IMR-90 (cell line): ENCODE measurements at regions not wholly inside any gene's neighbourhood (a gene's known extent, or its start where the extent isn't known, plus 50 kb on each side); places are given as distances from the start of the nearest gene placed in this dataset.

Experiments
- ATAC-seq: fragments of 200-7000 bp; cut with Tn5 transposase; 2 replicates; pipeline ENCODE4 v1.9.1; 2020; ENCODE audit warnings: low read depth, mild to moderate bottlenecking, moderate library complexity
- BruUV-seq: library from RNA; stranded (reverse); fragments of 400-500 nt; replicated peaks from 2 replicates; lab custom pipeline; 2021; lab: Mats Ljungman, UMichigan
- CTCF ChIA-PET: fragments of 300-600 bp; formaldehyde crosslinking; extraction: SDS; loops from one replicate; lab custom pipeline; 2021; ENCODE audit warnings: antibody characterized with exemption; lab: Yijun Ruan, JAX
- POLR2A ChIA-PET: fragments of 300-600 bp; sonication (Branson Sonifier 250); formaldehyde crosslinking; loops from one replicate; lab custom pipeline; 2022; ENCODE audit warnings: antibody characterized with exemption; ENCODE audit not compliant: unreplicated experiment; lab: Charles Lee
- DNase-seq: peaks from one replicate; pipeline ENCODE4 v3.0.0; 2013
- H2AFZ ChIP-seq: replicated peaks from 2 replicates; pipeline ENCODE3; 2013; ENCODE audit warnings: low read length, mild to moderate bottlenecking; ENCODE audit not compliant: poor library complexity
- H2AK5ac ChIP-seq: 2 replicates; pipeline ENCODE4 v1.6.1; 2013; ENCODE audit warnings: low read depth, low read length, inconsistent platforms
- H2AK9ac ChIP-seq: replicated peaks from 2 replicates; pipeline ENCODE3; 2013; ENCODE audit warnings: mild to moderate bottlenecking, low read depth, low read length, moderate library complexity; ENCODE audit not compliant: poor library complexity
- H2BK120ac ChIP-seq: 2 replicates; pipeline ENCODE4 v1.6.1; 2013; ENCODE audit warnings: low read depth, low read length, inconsistent platforms
- H2BK15ac ChIP-seq: 3 replicates; pipeline ENCODE4 v1.6.1; 2013; ENCODE audit warnings: low read depth, low read length, inconsistent platforms
- H2BK20ac ChIP-seq: 2 replicates; pipeline ENCODE4 v1.6.1; 2013; ENCODE audit warnings: low read depth, mild to moderate bottlenecking, inconsistent platforms, low read length, moderate library complexity
- H2BK5ac ChIP-seq: 2 replicates; pipeline ENCODE4 v1.6.1; 2013; ENCODE audit warnings: mild to moderate bottlenecking, low read depth, low read length, inconsistent platforms; ENCODE audit not compliant: poor library complexity, severe bottlenecking
- H3K14ac ChIP-seq: replicated peaks from 2 replicates; pipeline ENCODE4 v1.6.1; 2013; ENCODE audit warnings: low read depth, low read length, inconsistent platforms
- H3K18ac ChIP-seq: 2 replicates; pipeline ENCODE4 v1.6.1; 2013; ENCODE audit warnings: low read depth, low read length, control low read depth
- H3K23ac ChIP-seq: 2 replicates; pipeline ENCODE4 v1.6.1; 2013; ENCODE audit warnings: low read depth, low read length, inconsistent platforms
- H3K27ac ChIP-seq: 2 replicates; pipeline ENCODE4 v1.5.1; 2013; ENCODE audit warnings: mild to moderate bottlenecking, control low read depth, low read length; ENCODE audit not compliant: insufficient read depth
- H3K27me3 ChIP-seq: 2 replicates; pipeline ENCODE4 v1.6.1; 2013; ENCODE audit warnings: low read length; ENCODE audit not compliant: control insufficient read depth, insufficient read depth
- H3K36me3 ChIP-seq: 2 replicates; pipeline ENCODE4 v1.6.1; 2013; ENCODE audit warnings: low read length, mixed read lengths; ENCODE audit not compliant: control insufficient read depth, insufficient read depth
- H3K4ac ChIP-seq: 2 replicates; pipeline ENCODE4 v1.6.1; 2013; ENCODE audit warnings: low read depth, low read length, inconsistent platforms
- H3K4me1 ChIP-seq: 2 replicates; pipeline ENCODE4 v1.6.1; 2013; ENCODE audit warnings: low read length, mixed read lengths; ENCODE audit not compliant: control insufficient read depth, insufficient read depth
- H3K4me2 ChIP-seq: 2 replicates; pipeline ENCODE4 v1.6.1; 2013; ENCODE audit warnings: low read depth, mild to moderate bottlenecking, control low read depth, low read length, moderate library complexity
- H3K4me3 ChIP-seq: 2 replicates; pipeline ENCODE4 v1.5.1; 2013; ENCODE audit warnings: low read depth, mild to moderate bottlenecking, control low read depth, low read length, moderate library complexity; ENCODE audit not compliant: insufficient read depth
- H3K56ac ChIP-seq: 2 replicates; pipeline ENCODE4 v1.6.1; 2013; ENCODE audit warnings: low read length, inconsistent platforms; ENCODE audit not compliant: insufficient read depth; ENCODE audit errors: extremely low read depth
- H3K79me1 ChIP-seq, 2 experiments: 2 replicates each; pipeline ENCODE4 v1.6.1; 2013; ENCODE audit warnings: low read length in 2 of 2, inconsistent platforms in 1 of 2, low read depth in 1 of 2
- H3K9ac ChIP-seq: 2 replicates; pipeline ENCODE4 v1.6.1; 2013; ENCODE audit warnings: low read depth, low read length, control low read depth
- H3K9me1 ChIP-seq: 2 replicates; pipeline ENCODE4 v1.6.1; 2013; ENCODE audit warnings: low read length, inconsistent platforms; ENCODE audit not compliant: insufficient read depth
- H3K9me3 ChIP-seq: 2 replicates; pipeline ENCODE4 v1.6.1; 2013; ENCODE audit warnings: low read length; ENCODE audit not compliant: control insufficient read depth, insufficient read depth
- H4K20me1 ChIP-seq: 2 replicates; pipeline ENCODE4 v1.6.1; 2013; ENCODE audit warnings: low read length, inconsistent platforms; ENCODE audit not compliant: insufficient read depth
- H4K5ac ChIP-seq: 2 replicates; pipeline ENCODE4 v1.6.1; 2013; ENCODE audit warnings: mild to moderate bottlenecking, low read depth, low read length, control low read depth
- H4K8ac ChIP-seq, 2 experiments: 2 replicates each; pipeline ENCODE4 v1.6.1; 2013; ENCODE audit warnings: low read depth in 2 of 2, low read length in 2 of 2, control low read depth in 1 of 2, inconsistent platforms in 1 of 2
- H4K91ac ChIP-seq: 2 replicates; pipeline ENCODE4 v1.6.1; 2013; ENCODE audit warnings: low read depth, low read length, inconsistent platforms; ENCODE audit not compliant: insufficient read depth
- BHLHE40 ChIP-seq: fragments of 150-350 bp; IDR thresholded peaks from 2 replicates; pipeline ENCODE4 v1.6.1; 2016; ENCODE audit warnings: mild to moderate bottlenecking, low read depth, low read length
- CEBPB ChIP-seq: IDR thresholded peaks from 2 replicates; pipeline ENCODE4 v1.6.1; 2012; ENCODE audit warnings: low read depth, low read length, improper control_type of control experiment
- CHD1 ChIP-seq: IDR thresholded peaks from 2 replicates; pipeline ENCODE4 v1.6.1; 2012; ENCODE audit warnings: low read depth, low read length, improper control_type of control experiment
- FOS ChIP-seq: fragments of 150-350 bp; IDR thresholded peaks from 2 replicates; pipeline ENCODE4 v1.6.1; 2016; ENCODE audit warnings: low read depth, low read length
- MAZ ChIP-seq: IDR thresholded peaks from 2 replicates; pipeline ENCODE4 v1.6.1; 2012; ENCODE audit warnings: low read depth, mild to moderate bottlenecking, low read length, improper control_type of control experiment, moderate library complexity, borderline replicate concordance
- MXI1 ChIP-seq: IDR thresholded peaks from 2 replicates; pipeline ENCODE4 v1.6.1; 2012; ENCODE audit warnings: low read depth, mild to moderate bottlenecking, low read length, moderate library complexity, borderline replicate concordance
- NFE2L2 ChIP-seq: fragments of 150-350 bp; IDR thresholded peaks from 2 replicates; pipeline ENCODE4 v1.6.1; 2016; ENCODE audit warnings: low read depth, mild to moderate bottlenecking, low read length
- POLR2A ChIP-seq: IDR thresholded peaks from 2 replicates; pipeline ENCODE4 v1.6.1; 2012; ENCODE audit warnings: mild to moderate bottlenecking, low read depth, low read length
- RAD21 ChIP-seq: IDR thresholded peaks from 2 replicates; pipeline ENCODE4 v1.6.1; 2012; ENCODE audit warnings: low read length, improper control_type of control experiment
- RCOR1 ChIP-seq: IDR thresholded peaks from 2 replicates; pipeline ENCODE4 v1.6.1; 2012; ENCODE audit warnings: mild to moderate bottlenecking, low read length, improper control_type of control experiment; ENCODE audit not compliant: insufficient replicate concordance
- RFX5 ChIP-seq: IDR thresholded peaks from 2 replicates; pipeline ENCODE4 v1.8.0; 2012; ENCODE audit warnings: low read depth, mild to moderate bottlenecking, low read length, moderate library complexity
- SMC3 ChIP-seq: fragments of 150-350 bp; IDR thresholded peaks from 2 replicates; pipeline ENCODE4 v1.6.1; 2016; ENCODE audit warnings: low read depth, mild to moderate bottlenecking, antibody characterized with exemption, low read length, moderate library complexity
- WGBS, 2 experiments: methylation state at CpG; one replicate each; pipeline versions ENCODE4 v1.1.5 to v1.1.7; 2013; ENCODE audit warnings: missing lambda C conversion rate in 2 of 2; ENCODE audit not compliant: insufficient read length in 1 of 2; ENCODE audit errors: extremely low coverage in 2 of 2; 5-methylcytosine and 5-hydroxymethylcytosine counted together
- dilution Hi-C: fragments of 300-500 bp; cut with HindIII; formaldehyde crosslinking; loops from one replicate; pipeline ENCODE4 v1.14.3; 2018; ENCODE audit warnings: low sequenced_read_pairs; ENCODE audit not compliant: unreplicated experiment
- in situ Hi-C: fragments of 300-500 bp; cut with MboI; formaldehyde crosslinking; loops from 3 replicates; pipeline ENCODE4 v1.14.3; 2019; ENCODE audit warnings: low sequenced_read_pairs, inconsistent platforms, mixed read lengths
- intact Hi-C: fragments of 100-400 bp; cut with micrococcal nuclease; formaldehyde crosslinking; loops from 2 replicates; pipeline ENCODE4 v1.10.0; 2022
- TF ChIP-seq, protein P1 (sequence below): fragments of 150-350 bp; IDR thresholded peaks from 2 replicates; pipeline ENCODE4 v1.6.1; 2016; ENCODE audit warnings: low read depth, mild to moderate bottlenecking, low read length, moderate library complexity, borderline replicate concordance
- TF ChIP-seq, protein P2 (sequence below): fragments of 150-350 bp; IDR thresholded peaks from 2 replicates; pipeline ENCODE4 v1.6.1; 2017; ENCODE audit warnings: mild to moderate bottlenecking, antibody characterized with exemption, low read length, low read depth
- TF ChIP-seq, protein P3 (sequence below): conservative IDR thresholded peaks from 2 replicates; pipeline ENCODE4 v1.5.1; 2012; ENCODE audit warnings: mild to moderate bottlenecking, low read depth, low read length, improper control_type of control experiment

DNA sequence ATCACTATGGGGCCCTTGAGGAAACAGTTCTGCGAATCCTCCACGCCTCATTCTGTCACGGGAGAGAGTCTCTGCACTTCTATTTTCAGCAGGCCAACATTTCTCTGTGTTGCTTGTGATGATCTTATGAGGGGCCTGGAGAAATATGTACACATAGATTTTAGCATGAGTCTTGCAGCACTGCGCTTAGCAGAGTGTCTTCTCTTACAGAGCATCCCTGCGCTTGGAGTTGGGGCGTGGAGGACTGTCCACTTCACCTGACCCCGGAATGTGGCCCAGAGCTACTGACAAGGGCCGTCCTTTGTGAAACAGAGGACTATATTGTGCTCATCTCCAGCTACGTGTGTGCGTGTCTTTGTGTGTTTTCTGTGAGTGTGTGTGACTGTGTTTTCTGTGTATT is 428.2 kb upstream of the IRX4 start:
- TF ChIP-seq, protein P1, sequence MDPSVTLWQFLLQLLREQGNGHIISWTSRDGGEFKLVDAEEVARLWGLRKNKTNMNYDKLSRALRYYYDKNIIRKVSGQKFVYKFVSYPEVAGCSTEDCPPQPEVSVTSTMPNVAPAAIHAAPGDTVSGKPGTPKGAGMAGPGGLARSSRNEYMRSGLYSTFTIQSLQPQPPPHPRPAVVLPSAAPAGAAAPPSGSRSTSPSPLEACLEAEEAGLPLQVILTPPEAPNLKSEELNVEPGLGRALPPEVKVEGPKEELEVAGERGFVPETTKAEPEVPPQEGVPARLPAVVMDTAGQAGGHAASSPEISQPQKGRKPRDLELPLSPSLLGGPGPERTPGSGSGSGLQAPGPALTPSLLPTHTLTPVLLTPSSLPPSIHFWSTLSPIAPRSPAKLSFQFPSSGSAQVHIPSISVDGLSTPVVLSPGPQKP: no peak
- no peak for TF ChIP-seq NFE2L2
- no peak for TF ChIP-seq CEBPB
- no peak for TF ChIP-seq SMC3
- TF ChIP-seq MXI1: no peak
- TF ChIP-seq CHD1: no peak
- TF ChIP-seq RCOR1: no peak
- TF ChIP-seq, protein P2, sequence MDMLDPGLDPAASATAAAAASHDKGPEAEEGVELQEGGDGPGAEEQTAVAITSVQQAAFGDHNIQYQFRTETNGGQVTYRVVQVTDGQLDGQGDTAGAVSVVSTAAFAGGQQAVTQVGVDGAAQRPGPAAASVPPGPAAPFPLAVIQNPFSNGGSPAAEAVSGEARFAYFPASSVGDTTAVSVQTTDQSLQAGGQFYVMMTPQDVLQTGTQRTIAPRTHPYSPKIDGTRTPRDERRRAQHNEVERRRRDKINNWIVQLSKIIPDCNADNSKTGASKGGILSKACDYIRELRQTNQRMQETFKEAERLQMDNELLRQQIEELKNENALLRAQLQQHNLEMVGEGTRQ: no peak
- TF ChIP-seq BHLHE40: no peak
- no peak for TF ChIP-seq POLR2A
- TF ChIP-seq, protein P3, sequence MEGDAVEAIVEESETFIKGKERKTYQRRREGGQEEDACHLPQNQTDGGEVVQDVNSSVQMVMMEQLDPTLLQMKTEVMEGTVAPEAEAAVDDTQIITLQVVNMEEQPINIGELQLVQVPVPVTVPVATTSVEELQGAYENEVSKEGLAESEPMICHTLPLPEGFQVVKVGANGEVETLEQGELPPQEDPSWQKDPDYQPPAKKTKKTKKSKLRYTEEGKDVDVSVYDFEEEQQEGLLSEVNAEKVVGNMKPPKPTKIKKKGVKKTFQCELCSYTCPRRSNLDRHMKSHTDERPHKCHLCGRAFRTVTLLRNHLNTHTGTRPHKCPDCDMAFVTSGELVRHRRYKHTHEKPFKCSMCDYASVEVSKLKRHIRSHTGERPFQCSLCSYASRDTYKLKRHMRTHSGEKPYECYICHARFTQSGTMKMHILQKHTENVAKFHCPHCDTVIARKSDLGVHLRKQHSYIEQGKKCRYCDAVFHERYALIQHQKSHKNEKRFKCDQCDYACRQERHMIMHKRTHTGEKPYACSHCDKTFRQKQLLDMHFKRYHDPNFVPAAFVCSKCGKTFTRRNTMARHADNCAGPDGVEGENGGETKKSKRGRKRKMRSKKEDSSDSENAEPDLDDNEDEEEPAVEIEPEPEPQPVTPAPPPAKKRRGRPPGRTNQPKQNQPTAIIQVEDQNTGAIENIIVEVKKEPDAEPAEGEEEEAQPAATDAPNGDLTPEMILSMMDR: no peak
- TF ChIP-seq MAZ: no peak
- TF ChIP-seq RAD21: no peak
- no peak for TF ChIP-seq RFX5
- TF ChIP-seq FOS: no peak
- Histone ChIP-seq H3K36me3 (no peaks in the 10 kb centered on the region), H3K9me1 (no peaks in the 10 kb centered on the region), H4K5ac (no peak overlapping the region), H2AFZ (no peak overlapping the region), H3K56ac (no peak overlapping the region), H3K4me1 (no peaks in the 10 kb centered on the region), H3K9me3 (peaks cover 25% of the 10 kb centered on the region), H3K27me3 (no peaks in the 10 kb centered on the region), H3K14ac (no peak overlapping the region), H3K27ac (no peak overlapping the region), H4K91ac (no peak overlapping the region), H3K4me2 (no peak overlapping the region), H3K4ac (no peak overlapping the region), H3K4me3 (no peak overlapping the region), H2BK15ac (no peak overlapping the region), H4K20me1 (no peaks in the 10 kb centered on the region), H2BK20ac (no peak overlapping the region), H4K8ac (no peak overlapping the region), H3K18ac (no peak overlapping the region), H2BK5ac (no peak overlapping the region), H2BK120ac (no peak overlapping the region), H3K23ac (no peak overlapping the region), H2AK5ac (no peak overlapping the region), H3K9ac (no peak overlapping the region), H3K79me1 (no peaks in the 10 kb centered on the region), H2AK9ac (no peak overlapping the region)
- dilution Hi-C loops (no loop called here), in situ Hi-C loops (no loop called here), intact Hi-C loops (no loop called here)
- CTCF ChIA-PET: no interaction called here
- WGBS, 2 experiments: 65% methylated on average over 3 of the region's 10 CpGs; no CpG with 5 or more reads in 1 of the 2 experiments
- BruUV-seq: no TSS peak
- DNase-seq (no peak), ATAC-seq (no peak)
- POLR2A ChIA-PET: no interaction called here
